MM.1S (cell line): ENCODE measurements at regions not wholly inside any gene's neighbourhood (a gene's known extent, or its start where the extent isn't known, plus 50 kb on each side); places are given as distances from the start of the nearest gene placed in this dataset.

ENCODE experiments used
- DNase-seq: peaks from one replicate; pipeline ENCODE4 v3.0.0-alpha.2; 2015
- H2AFZ ChIP-seq: fragments of 300-600 bp; sonication (generic); 2 replicates; pipeline ENCODE4 v1.6.0; 2016; ENCODE audit warnings: antibody characterized with exemption, low read length
- H3F3A ChIP-seq: fragments of 300-600 bp; sonication (generic); 2 replicates; pipeline ENCODE4 v1.6.1; 2016; ENCODE audit warnings: mild to moderate bottlenecking, antibody characterized with exemption, low read length, moderate library complexity, mixed read lengths; ENCODE audit not compliant: insufficient read depth
- H3K27ac ChIP-seq: fragments of 300-600 bp; sonication (generic); 2 replicates; pipeline ENCODE4 v1.5.1; 2016; ENCODE audit warnings: mild to moderate bottlenecking, low read length
- H3K27me3 ChIP-seq: fragments of 300-600 bp; sonication (generic); replicated peaks from 2 replicates; pipeline ENCODE4 v1.6.0; 2016; ENCODE audit warnings: low read length; ENCODE audit not compliant: insufficient read depth
- H3K36me3 ChIP-seq: fragments of 300-600 bp; sonication (generic); replicated peaks from 2 replicates; pipeline ENCODE4 v1.6.1; 2016; ENCODE audit warnings: mild to moderate bottlenecking, low read length, mixed read lengths; ENCODE audit not compliant: insufficient read depth
- H3K4me1 ChIP-seq: fragments of 300-600 bp; sonication (generic); 2 replicates; pipeline ENCODE4 v1.6.1; 2016; ENCODE audit warnings: low read length, mixed read lengths
- H3K4me2 ChIP-seq: fragments of 300-600 bp; sonication (generic); 2 replicates; pipeline ENCODE4 v1.6.0; 2016; ENCODE audit warnings: low read depth, low read length
- H3K4me3 ChIP-seq: fragments of 300-600 bp; sonication (generic); 2 replicates; pipeline ENCODE4 v1.5.1; 2016; ENCODE audit warnings: low read length, mixed read lengths
- H3K79me2 ChIP-seq: fragments of 300-600 bp; sonication (generic); 2 replicates; pipeline ENCODE4 v1.6.1; 2016; ENCODE audit warnings: mixed run types, low read length, mixed read lengths
- H3K9ac ChIP-seq: fragments of 300-600 bp; sonication (generic); 2 replicates; pipeline ENCODE4 v1.6.1; 2016; ENCODE audit warnings: low read length, mixed read lengths
- H3K9me2 ChIP-seq: fragments of 300-600 bp; sonication (generic); replicated peaks from 2 replicates; pipeline ENCODE4 v1.6.1; 2016; ENCODE audit warnings: mild to moderate bottlenecking, low read length, mixed read lengths; ENCODE audit not compliant: insufficient read depth
- H3K9me3 ChIP-seq: fragments of 300-600 bp; sonication (generic); replicated peaks from 2 replicates; pipeline ENCODE4 v1.6.1; 2016; ENCODE audit warnings: mild to moderate bottlenecking, low read length, mixed read lengths; ENCODE audit not compliant: insufficient read depth
- H4K20me1 ChIP-seq: fragments of 300-600 bp; sonication (generic); 2 replicates; pipeline ENCODE4 v1.6.1; 2016; ENCODE audit warnings: mild to moderate bottlenecking, low read length, moderate library complexity, mixed read lengths; ENCODE audit not compliant: insufficient read depth
- CTCF ChIP-seq: fragments of 300-600 bp; sonication (generic); IDR thresholded peaks from 2 replicates; pipeline ENCODE4 v1.5.1; 2016; ENCODE audit warnings: antibody characterized with exemption, low read length, mixed read lengths
- EZH2 ChIP-seq: fragments of 300-600 bp; sonication (generic); optimal IDR thresholded peaks from 2 replicates; pipeline ENCODE3; 2017; ENCODE audit warnings: low read depth, mild to moderate bottlenecking, antibody characterized with exemption, low read length, mixed read lengths
- EZH2phosphoT487 ChIP-seq: fragments of 300-600 bp; sonication (generic); IDR thresholded peaks from 2 replicates; pipeline ENCODE4 v1.6.1; 2018; ENCODE audit warnings: antibody characterized with exemption, low read length

GRCh38 chr7:41416208-41416595, 286.7 kb downstream of the INHBA start:
- H3K27me3 ChIP-seq, result no peaks in the 10 kb centered on the region
- no peak overlapping the region for H3K9ac ChIP-seq
- H4K20me1 ChIP-seq, result no peaks in the 10 kb centered on the region
- no peaks in the 10 kb centered on the region for H3K79me2 ChIP-seq
- H3K36me3 ChIP-seq, result no peaks in the 10 kb centered on the region
- TF ChIP-seq EZH2phosphoT487 (no peak), CTCF (no peak), EZH2 (no peak)
- no peak overlapping the region for H3K4me2 ChIP-seq
- H2AFZ ChIP-seq, result no peak overlapping the region
- no peak overlapping the region for H3K4me3 ChIP-seq
- no peaks in the 10 kb centered on the region for H3K9me3 ChIP-seq
- no peaks in the 10 kb centered on the region for H3K9me2 ChIP-seq
- DNase-seq, result no peak
- H3K27ac ChIP-seq, result no peak overlapping the region
- no peaks in the 10 kb centered on the region for H3K4me1 ChIP-seq
- no peaks in the 10 kb centered on the region for H3F3A ChIP-seq

- Histone ChIP-seq H3K4me2 (no peak overlapping the region), H3K79me2 (no peaks in the 10 kb centered on the region), H3K4me1 (no peaks in the 10 kb centered on the region), H3K9ac (no peak overlapping the region), H3K36me3 (no peaks in the 10 kb centered on the region), H3F3A (no peaks in the 10 kb centered on the region), H3K4me3 (no peak overlapping the region), H3K9me2 (no peaks in the 10 kb centered on the region), H3K9me3 (no peaks in the 10 kb centered on the region), H2AFZ (no peak overlapping the region), H4K20me1 (no peaks in the 10 kb centered on the region), H3K27me3 (no peaks in the 10 kb centered on the region), H3K27ac (no peak overlapping the region)
- DNase-seq, result no peak
- TF ChIP-seq EZH2phosphoT487, result no peak
- TF ChIP-seq EZH2, result no peak
Observed at GRCh38 chr7:41415471-41416207, 287.3 kb downstream of the INHBA start.

- H3K79me2 ChIP-seq, result no peaks in the 10 kb centered on the region
- TF ChIP-seq EZH2 (no peak), CTCF (no peak), EZH2phosphoT487 (no peak)
- no peaks in the 10 kb centered on the region for H3K36me3 ChIP-seq
- no peaks in the 10 kb centered on the region for H3F3A ChIP-seq
- H2AFZ ChIP-seq, result no peak overlapping the region
- H3K27me3 ChIP-seq, result no peaks in the 10 kb centered on the region
- no peak overlapping the region for H3K27ac ChIP-seq
- H3K4me2 ChIP-seq, result no peak overlapping the region
- no peaks in the 10 kb centered on the region for H3K9me2 ChIP-seq
- DNase-seq, result no peak
- H3K9ac ChIP-seq, result no peak overlapping the region
- no peaks in the 10 kb centered on the region for H3K9me3 ChIP-seq
- H3K4me3 ChIP-seq, result no peak overlapping the region
- no peaks in the 10 kb centered on the region for H4K20me1 ChIP-seq
- H3K4me1 ChIP-seq, result no peaks in the 10 kb centered on the region
Observed at GRCh38 chr7:41415051-41415450, 287.8 kb downstream of the INHBA start.

- no peaks in the 10 kb centered on the region for H4K20me1 ChIP-seq
- H3K36me3 ChIP-seq, result no peaks in the 10 kb centered on the region
- H2AFZ ChIP-seq, result no peak overlapping the region
- no peak overlapping the region for H3K9ac ChIP-seq
- H3K27me3 ChIP-seq, result no peaks in the 10 kb centered on the region
- no peaks in the 10 kb centered on the region for H3K79me2 ChIP-seq
- H3K9me2 ChIP-seq, result no peaks in the 10 kb centered on the region
- H3K4me2 ChIP-seq, result no peak overlapping the region
- no peaks in the 10 kb centered on the region for H3F3A ChIP-seq
- DNase-seq, result no peak
- no peak overlapping the region for H3K4me3 ChIP-seq
- TF ChIP-seq EZH2phosphoT487 (no peak), EZH2 (no peak), CTCF (no peak)
- H3K9me3 ChIP-seq, result no peaks in the 10 kb centered on the region
- H3K4me1 ChIP-seq, result no peaks in the 10 kb centered on the region
- H3K27ac ChIP-seq, result no peak overlapping the region
Observed at GRCh38 chr7:41404375-41405074, 298.4 kb downstream of the INHBA start.
